GM13977 (cell line): ENCODE measurements at regions not wholly inside any gene's neighbourhood (a gene's known extent, or its start where the extent isn't known, plus 50 kb on each side); places are given as distances from the start of the nearest gene placed in this dataset.

Source experiments
- DNase-seq: peaks from one replicate; pipeline ENCODE4 v3.0.0; 2012; ENCODE audit warnings: low spot score
- CTCF ChIP-seq: IDR thresholded peaks from 2 replicates; pipeline ENCODE4 v1.5.1; 2012; ENCODE audit warnings: mild to moderate bottlenecking, control low read depth; ENCODE audit not compliant: insufficient read depth; ENCODE audit errors: extremely low read depth, missing control alignments
- in situ Hi-C: fragments of 300-500 bp; cut with MboI; formaldehyde crosslinking; loops from one replicate; pipeline ENCODE4 v1.12.0; 2022; ENCODE audit warnings: low sequenced_read_pairs, low pct_unique_long_range_greater_than_20kb, mixed read lengths, inconsistent platforms; ENCODE audit not compliant: unreplicated experiment

- no peak for DNase-seq
- in situ Hi-C loops, result no loop called here
- no peak for TF ChIP-seq CTCF
Measured at GRCh38 chrX:39327705-39328104, 526.4 kb downstream of the MID1IP1 start.

GRCh38 chrX:39328661-39329060 lies 527.4 kb downstream of the MID1IP1 start:
- in situ Hi-C loops, result no loop called here
- no peak for DNase-seq
- no peak for TF ChIP-seq CTCF

- DNase-seq, result no peak
- in situ Hi-C loops, result no loop called here
- TF ChIP-seq CTCF, result no peak
Measured at GRCh38 chrX:39331082-39331704, 529.9 kb downstream of the MID1IP1 start.

- DNase-seq, result no peak
- in situ Hi-C loops, result no loop called here
- no peak for TF ChIP-seq CTCF
Measured at GRCh38 chrX:39333451-39333850, 532.2 kb downstream of the MID1IP1 start.

GRCh38 chrX:39335513-39336235 lies 534.4 kb downstream of the MID1IP1 start:
- in situ Hi-C loops, result no loop called here
- no peak for DNase-seq
- TF ChIP-seq CTCF, result no peak

- no peak for TF ChIP-seq CTCF
- in situ Hi-C loops, result no loop called here
- peak; percentile 10 for DNase-seq
Measured at GRCh38 chrX:39336671-39337311, 535.5 kb downstream of the MID1IP1 start.
